IMR-90 (cell line): ENCODE measurements at regions not wholly inside any gene's neighbourhood (a gene's known extent, or its start where the extent isn't known, plus 50 kb on each side); places are given as distances from the start of the nearest gene placed in this dataset.

Experiments
- ATAC-seq: fragments of 200-7000 bp; cut with Tn5 transposase; 2 replicates; pipeline ENCODE4 v1.9.1; 2020; ENCODE audit warnings: low read depth, mild to moderate bottlenecking, moderate library complexity
- BruUV-seq: library from RNA; stranded (reverse); fragments of 400-500 nt; replicated peaks from 2 replicates; lab custom pipeline; 2021; lab: Mats Ljungman, UMichigan
- CTCF ChIA-PET: fragments of 300-600 bp; formaldehyde crosslinking; extraction: SDS; loops from one replicate; lab custom pipeline; 2021; ENCODE audit warnings: antibody characterized with exemption; lab: Yijun Ruan, JAX
- POLR2A ChIA-PET: fragments of 300-600 bp; sonication (Branson Sonifier 250); formaldehyde crosslinking; loops from one replicate; lab custom pipeline; 2022; ENCODE audit warnings: antibody characterized with exemption; ENCODE audit not compliant: unreplicated experiment; lab: Charles Lee
- DNase-seq: peaks from one replicate; pipeline ENCODE4 v3.0.0; 2013
- H2AFZ ChIP-seq: replicated peaks from 2 replicates; pipeline ENCODE3; 2013; ENCODE audit warnings: low read length, mild to moderate bottlenecking; ENCODE audit not compliant: poor library complexity
- H2AK5ac ChIP-seq: 2 replicates; pipeline ENCODE4 v1.6.1; 2013; ENCODE audit warnings: low read depth, low read length, inconsistent platforms
- H2AK9ac ChIP-seq: replicated peaks from 2 replicates; pipeline ENCODE3; 2013; ENCODE audit warnings: mild to moderate bottlenecking, low read depth, low read length, moderate library complexity; ENCODE audit not compliant: poor library complexity
- H2BK120ac ChIP-seq: 2 replicates; pipeline ENCODE4 v1.6.1; 2013; ENCODE audit warnings: low read depth, low read length, inconsistent platforms
- H2BK15ac ChIP-seq: 3 replicates; pipeline ENCODE4 v1.6.1; 2013; ENCODE audit warnings: low read depth, low read length, inconsistent platforms
- H2BK20ac ChIP-seq: 2 replicates; pipeline ENCODE4 v1.6.1; 2013; ENCODE audit warnings: low read depth, mild to moderate bottlenecking, inconsistent platforms, low read length, moderate library complexity
- H2BK5ac ChIP-seq: 2 replicates; pipeline ENCODE4 v1.6.1; 2013; ENCODE audit warnings: mild to moderate bottlenecking, low read depth, low read length, inconsistent platforms; ENCODE audit not compliant: poor library complexity, severe bottlenecking
- H3K14ac ChIP-seq: replicated peaks from 2 replicates; pipeline ENCODE4 v1.6.1; 2013; ENCODE audit warnings: low read depth, low read length, inconsistent platforms
- H3K18ac ChIP-seq: 2 replicates; pipeline ENCODE4 v1.6.1; 2013; ENCODE audit warnings: low read depth, low read length, control low read depth
- H3K23ac ChIP-seq: 2 replicates; pipeline ENCODE4 v1.6.1; 2013; ENCODE audit warnings: low read depth, low read length, inconsistent platforms
- H3K27ac ChIP-seq: 2 replicates; pipeline ENCODE4 v1.5.1; 2013; ENCODE audit warnings: mild to moderate bottlenecking, control low read depth, low read length; ENCODE audit not compliant: insufficient read depth
- H3K27me3 ChIP-seq: 2 replicates; pipeline ENCODE4 v1.6.1; 2013; ENCODE audit warnings: low read length; ENCODE audit not compliant: control insufficient read depth, insufficient read depth
- H3K36me3 ChIP-seq: 2 replicates; pipeline ENCODE4 v1.6.1; 2013; ENCODE audit warnings: low read length, mixed read lengths; ENCODE audit not compliant: control insufficient read depth, insufficient read depth
- H3K4ac ChIP-seq: 2 replicates; pipeline ENCODE4 v1.6.1; 2013; ENCODE audit warnings: low read depth, low read length, inconsistent platforms
- H3K4me1 ChIP-seq: 2 replicates; pipeline ENCODE4 v1.6.1; 2013; ENCODE audit warnings: low read length, mixed read lengths; ENCODE audit not compliant: control insufficient read depth, insufficient read depth
- H3K4me2 ChIP-seq: 2 replicates; pipeline ENCODE4 v1.6.1; 2013; ENCODE audit warnings: low read depth, mild to moderate bottlenecking, control low read depth, low read length, moderate library complexity
- H3K4me3 ChIP-seq: 2 replicates; pipeline ENCODE4 v1.5.1; 2013; ENCODE audit warnings: low read depth, mild to moderate bottlenecking, control low read depth, low read length, moderate library complexity; ENCODE audit not compliant: insufficient read depth
- H3K56ac ChIP-seq: 2 replicates; pipeline ENCODE4 v1.6.1; 2013; ENCODE audit warnings: low read length, inconsistent platforms; ENCODE audit not compliant: insufficient read depth; ENCODE audit errors: extremely low read depth
- H3K79me1 ChIP-seq, 2 experiments: 2 replicates each; pipeline ENCODE4 v1.6.1; 2013; ENCODE audit warnings: low read length in 2 of 2, inconsistent platforms in 1 of 2, low read depth in 1 of 2
- H3K9ac ChIP-seq: 2 replicates; pipeline ENCODE4 v1.6.1; 2013; ENCODE audit warnings: low read depth, low read length, control low read depth
- H3K9me1 ChIP-seq: 2 replicates; pipeline ENCODE4 v1.6.1; 2013; ENCODE audit warnings: low read length, inconsistent platforms; ENCODE audit not compliant: insufficient read depth
- H3K9me3 ChIP-seq: 2 replicates; pipeline ENCODE4 v1.6.1; 2013; ENCODE audit warnings: low read length; ENCODE audit not compliant: control insufficient read depth, insufficient read depth
- H4K20me1 ChIP-seq: 2 replicates; pipeline ENCODE4 v1.6.1; 2013; ENCODE audit warnings: low read length, inconsistent platforms; ENCODE audit not compliant: insufficient read depth
- H4K5ac ChIP-seq: 2 replicates; pipeline ENCODE4 v1.6.1; 2013; ENCODE audit warnings: mild to moderate bottlenecking, low read depth, low read length, control low read depth
- H4K8ac ChIP-seq, 2 experiments: 2 replicates each; pipeline ENCODE4 v1.6.1; 2013; ENCODE audit warnings: low read depth in 2 of 2, low read length in 2 of 2, control low read depth in 1 of 2, inconsistent platforms in 1 of 2
- H4K91ac ChIP-seq: 2 replicates; pipeline ENCODE4 v1.6.1; 2013; ENCODE audit warnings: low read depth, low read length, inconsistent platforms; ENCODE audit not compliant: insufficient read depth
- BHLHE40 ChIP-seq: fragments of 150-350 bp; IDR thresholded peaks from 2 replicates; pipeline ENCODE4 v1.6.1; 2016; ENCODE audit warnings: mild to moderate bottlenecking, low read depth, low read length
- CEBPB ChIP-seq: IDR thresholded peaks from 2 replicates; pipeline ENCODE4 v1.6.1; 2012; ENCODE audit warnings: low read depth, low read length, improper control_type of control experiment
- CHD1 ChIP-seq: IDR thresholded peaks from 2 replicates; pipeline ENCODE4 v1.6.1; 2012; ENCODE audit warnings: low read depth, low read length, improper control_type of control experiment
- FOS ChIP-seq: fragments of 150-350 bp; IDR thresholded peaks from 2 replicates; pipeline ENCODE4 v1.6.1; 2016; ENCODE audit warnings: low read depth, low read length
- MAFK ChIP-seq: IDR thresholded peaks from 2 replicates; pipeline ENCODE4 v1.6.1; 2012; ENCODE audit warnings: low read depth, low read length, improper control_type of control experiment
- MAZ ChIP-seq: IDR thresholded peaks from 2 replicates; pipeline ENCODE4 v1.6.1; 2012; ENCODE audit warnings: low read depth, mild to moderate bottlenecking, low read length, improper control_type of control experiment, moderate library complexity, borderline replicate concordance
- MXI1 ChIP-seq: IDR thresholded peaks from 2 replicates; pipeline ENCODE4 v1.6.1; 2012; ENCODE audit warnings: low read depth, mild to moderate bottlenecking, low read length, moderate library complexity, borderline replicate concordance
- NFE2L2 ChIP-seq: fragments of 150-350 bp; IDR thresholded peaks from 2 replicates; pipeline ENCODE4 v1.6.1; 2016; ENCODE audit warnings: low read depth, mild to moderate bottlenecking, low read length
- POLR2A ChIP-seq: IDR thresholded peaks from 2 replicates; pipeline ENCODE4 v1.6.1; 2012; ENCODE audit warnings: mild to moderate bottlenecking, low read depth, low read length
- RAD21 ChIP-seq: IDR thresholded peaks from 2 replicates; pipeline ENCODE4 v1.6.1; 2012; ENCODE audit warnings: low read length, improper control_type of control experiment
- RCOR1 ChIP-seq: IDR thresholded peaks from 2 replicates; pipeline ENCODE4 v1.6.1; 2012; ENCODE audit warnings: mild to moderate bottlenecking, low read length, improper control_type of control experiment; ENCODE audit not compliant: insufficient replicate concordance
- RFX5 ChIP-seq: IDR thresholded peaks from 2 replicates; pipeline ENCODE4 v1.8.0; 2012; ENCODE audit warnings: low read depth, mild to moderate bottlenecking, low read length, moderate library complexity
- SMC3 ChIP-seq: fragments of 150-350 bp; IDR thresholded peaks from 2 replicates; pipeline ENCODE4 v1.6.1; 2016; ENCODE audit warnings: low read depth, mild to moderate bottlenecking, antibody characterized with exemption, low read length, moderate library complexity
- WGBS, 2 experiments: methylation state at CpG; one replicate each; pipeline versions ENCODE4 v1.1.5 to v1.1.7; 2013; ENCODE audit warnings: missing lambda C conversion rate in 2 of 2; ENCODE audit not compliant: insufficient read length in 1 of 2; ENCODE audit errors: extremely low coverage in 2 of 2; 5-methylcytosine and 5-hydroxymethylcytosine counted together
- dilution Hi-C: fragments of 300-500 bp; cut with HindIII; formaldehyde crosslinking; loops from one replicate; pipeline ENCODE4 v1.14.3; 2018; ENCODE audit warnings: low sequenced_read_pairs; ENCODE audit not compliant: unreplicated experiment
- in situ Hi-C: fragments of 300-500 bp; cut with MboI; formaldehyde crosslinking; loops from 3 replicates; pipeline ENCODE4 v1.14.3; 2019; ENCODE audit warnings: low sequenced_read_pairs, inconsistent platforms, mixed read lengths
- intact Hi-C: fragments of 100-400 bp; cut with micrococcal nuclease; formaldehyde crosslinking; loops from 2 replicates; pipeline ENCODE4 v1.10.0; 2022
- TF ChIP-seq, protein P1 (sequence below): conservative IDR thresholded peaks from 2 replicates; pipeline ENCODE4 v1.5.1; 2012; ENCODE audit warnings: mild to moderate bottlenecking, low read depth, low read length, improper control_type of control experiment
- TF ChIP-seq, protein P2 (sequence below): fragments of 150-350 bp; IDR thresholded peaks from 2 replicates; pipeline ENCODE4 v1.6.1; 2016; ENCODE audit warnings: low read depth, mild to moderate bottlenecking, low read length, moderate library complexity, borderline replicate concordance
- TF ChIP-seq, protein P3 (sequence below): fragments of 150-350 bp; IDR thresholded peaks from 2 replicates; pipeline ENCODE4 v1.6.1; 2017; ENCODE audit warnings: mild to moderate bottlenecking, antibody characterized with exemption, low read length, low read depth

- H3K4ac ChIP-seq: peak overlapping the region; percentile 65
- H3K27ac ChIP-seq: peak overlapping the region; percentile 85
- DNase-seq (peak; percentile 59), ATAC-seq (peak; percentile 18; the same call in 1 of the 2 replicates)
- H3K4me3 ChIP-seq: no peak overlapping the region
- peak overlapping the region; percentile 86 for H2BK120ac ChIP-seq
- intact Hi-C loops (loop anchor here (10.0 kb wide), 3 partner anchors 794 to 1834 kb away; no protein-coding TSS in a partner anchor), dilution Hi-C loops (no loop called here), in situ Hi-C loops (no loop called here)
- H4K5ac ChIP-seq: peak overlapping the region; percentile 91
- POLR2A ChIA-PET: no interaction called here
- no TSS peak for BruUV-seq
- peak overlapping the region; percentile 50 for H4K91ac ChIP-seq
- no peaks in the 10 kb centered on the region for H3K36me3 ChIP-seq
- no CpG with 5 or more reads among the region's 2 CpGs for WGBS, 2 experiments
- peak overlapping the region; percentile 25; the same call in 1 of the 2 replicates for H3K4me2 ChIP-seq
- peak overlapping the region; percentile 26; the same call in 1 of the 2 replicates for H3K23ac ChIP-seq
- no peaks in the 10 kb centered on the region for H3K27me3 ChIP-seq
- CTCF ChIA-PET: interaction anchor here (0.6 to 1.5 kb wide), 6 partner anchors 13 to 247 kb away, joined by 3 to 15 read pairs (median 6); no protein-coding TSS in a partner anchor
- H4K20me1 ChIP-seq: no peaks in the 10 kb centered on the region
- peak overlapping the region; percentile 57; the same call in 1 of the 2 replicates for H3K14ac ChIP-seq
- no peaks in the 10 kb centered on the region for H3K79me1 ChIP-seq
- H3K9me3 ChIP-seq: no peaks in the 10 kb centered on the region
- H2BK20ac ChIP-seq: peak overlapping the region; percentile 91
- peak overlapping the region; percentile 46 for H2AK5ac ChIP-seq
- H3K9ac ChIP-seq: no peak overlapping the region
- peaks cover 19% of the 10 kb centered on the region for H3K4me1 ChIP-seq
- TF ChIP-seq RCOR1 (no peak), MAFK (no peak), RAD21 (no peak), RFX5 (no peak), POLR2A (no peak), CEBPB (no peak), CHD1 (no peak), SMC3 (no peak), MXI1 (no peak), BHLHE40 (no peak), MAZ (no peak), FOS (no peak), NFE2L2 (no peak)
- TF ChIP-seq, protein P1, sequence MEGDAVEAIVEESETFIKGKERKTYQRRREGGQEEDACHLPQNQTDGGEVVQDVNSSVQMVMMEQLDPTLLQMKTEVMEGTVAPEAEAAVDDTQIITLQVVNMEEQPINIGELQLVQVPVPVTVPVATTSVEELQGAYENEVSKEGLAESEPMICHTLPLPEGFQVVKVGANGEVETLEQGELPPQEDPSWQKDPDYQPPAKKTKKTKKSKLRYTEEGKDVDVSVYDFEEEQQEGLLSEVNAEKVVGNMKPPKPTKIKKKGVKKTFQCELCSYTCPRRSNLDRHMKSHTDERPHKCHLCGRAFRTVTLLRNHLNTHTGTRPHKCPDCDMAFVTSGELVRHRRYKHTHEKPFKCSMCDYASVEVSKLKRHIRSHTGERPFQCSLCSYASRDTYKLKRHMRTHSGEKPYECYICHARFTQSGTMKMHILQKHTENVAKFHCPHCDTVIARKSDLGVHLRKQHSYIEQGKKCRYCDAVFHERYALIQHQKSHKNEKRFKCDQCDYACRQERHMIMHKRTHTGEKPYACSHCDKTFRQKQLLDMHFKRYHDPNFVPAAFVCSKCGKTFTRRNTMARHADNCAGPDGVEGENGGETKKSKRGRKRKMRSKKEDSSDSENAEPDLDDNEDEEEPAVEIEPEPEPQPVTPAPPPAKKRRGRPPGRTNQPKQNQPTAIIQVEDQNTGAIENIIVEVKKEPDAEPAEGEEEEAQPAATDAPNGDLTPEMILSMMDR: no peak
- TF ChIP-seq, protein P2, sequence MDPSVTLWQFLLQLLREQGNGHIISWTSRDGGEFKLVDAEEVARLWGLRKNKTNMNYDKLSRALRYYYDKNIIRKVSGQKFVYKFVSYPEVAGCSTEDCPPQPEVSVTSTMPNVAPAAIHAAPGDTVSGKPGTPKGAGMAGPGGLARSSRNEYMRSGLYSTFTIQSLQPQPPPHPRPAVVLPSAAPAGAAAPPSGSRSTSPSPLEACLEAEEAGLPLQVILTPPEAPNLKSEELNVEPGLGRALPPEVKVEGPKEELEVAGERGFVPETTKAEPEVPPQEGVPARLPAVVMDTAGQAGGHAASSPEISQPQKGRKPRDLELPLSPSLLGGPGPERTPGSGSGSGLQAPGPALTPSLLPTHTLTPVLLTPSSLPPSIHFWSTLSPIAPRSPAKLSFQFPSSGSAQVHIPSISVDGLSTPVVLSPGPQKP: no peak
- TF ChIP-seq, protein P3, sequence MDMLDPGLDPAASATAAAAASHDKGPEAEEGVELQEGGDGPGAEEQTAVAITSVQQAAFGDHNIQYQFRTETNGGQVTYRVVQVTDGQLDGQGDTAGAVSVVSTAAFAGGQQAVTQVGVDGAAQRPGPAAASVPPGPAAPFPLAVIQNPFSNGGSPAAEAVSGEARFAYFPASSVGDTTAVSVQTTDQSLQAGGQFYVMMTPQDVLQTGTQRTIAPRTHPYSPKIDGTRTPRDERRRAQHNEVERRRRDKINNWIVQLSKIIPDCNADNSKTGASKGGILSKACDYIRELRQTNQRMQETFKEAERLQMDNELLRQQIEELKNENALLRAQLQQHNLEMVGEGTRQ: no peak
- H2AFZ ChIP-seq: no peak overlapping the region
- peak overlapping the region; percentile 94 for H2BK5ac ChIP-seq
- H3K18ac ChIP-seq: peak overlapping the region; percentile 79
- peak overlapping the region; percentile 63 for H2BK15ac ChIP-seq
- peaks cover 3% of the 10 kb centered on the region; the same call in 1 of the 2 replicates for H3K9me1 ChIP-seq
- H4K8ac ChIP-seq: peak overlapping the region; percentile 9 to 85; a peak in 2 of 4 replicates
- peak overlapping the region; percentile 52; the same call in 1 of the 2 replicates for H3K56ac ChIP-seq
- no peak overlapping the region for H2AK9ac ChIP-seq
Measured at GRCh38 chr11:26228778-26229177, 103.2 kb upstream of the ANO3 start.
